ENCODE measurements at regions not wholly inside any gene's neighbourhood (a gene's known extent, or its start where the extent isn't known, plus 50 kb on each side); places are given as distances from the start of the nearest gene placed in this dataset.

DNA sequence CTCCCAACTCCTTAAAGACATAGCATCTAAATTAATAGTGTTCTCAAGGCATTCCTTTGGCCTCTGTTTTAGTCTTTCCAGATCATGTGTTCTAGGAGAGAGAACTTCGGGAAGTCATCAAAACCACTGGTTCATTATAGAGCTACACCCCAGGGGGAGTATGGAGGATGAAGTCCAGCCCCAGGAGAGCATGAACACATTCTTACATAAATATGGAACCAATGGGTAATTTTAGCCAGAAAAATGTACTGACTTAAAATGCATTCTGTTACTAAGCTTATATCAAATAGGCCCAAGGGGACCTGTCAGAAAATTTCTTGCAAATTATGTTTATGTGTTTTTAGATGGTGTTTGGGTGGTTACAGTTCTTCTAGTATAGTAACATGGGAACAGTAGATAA is 165.2 kb downstream of the NTMT2 start:
- TF ChIP-seq, protein P1, sequence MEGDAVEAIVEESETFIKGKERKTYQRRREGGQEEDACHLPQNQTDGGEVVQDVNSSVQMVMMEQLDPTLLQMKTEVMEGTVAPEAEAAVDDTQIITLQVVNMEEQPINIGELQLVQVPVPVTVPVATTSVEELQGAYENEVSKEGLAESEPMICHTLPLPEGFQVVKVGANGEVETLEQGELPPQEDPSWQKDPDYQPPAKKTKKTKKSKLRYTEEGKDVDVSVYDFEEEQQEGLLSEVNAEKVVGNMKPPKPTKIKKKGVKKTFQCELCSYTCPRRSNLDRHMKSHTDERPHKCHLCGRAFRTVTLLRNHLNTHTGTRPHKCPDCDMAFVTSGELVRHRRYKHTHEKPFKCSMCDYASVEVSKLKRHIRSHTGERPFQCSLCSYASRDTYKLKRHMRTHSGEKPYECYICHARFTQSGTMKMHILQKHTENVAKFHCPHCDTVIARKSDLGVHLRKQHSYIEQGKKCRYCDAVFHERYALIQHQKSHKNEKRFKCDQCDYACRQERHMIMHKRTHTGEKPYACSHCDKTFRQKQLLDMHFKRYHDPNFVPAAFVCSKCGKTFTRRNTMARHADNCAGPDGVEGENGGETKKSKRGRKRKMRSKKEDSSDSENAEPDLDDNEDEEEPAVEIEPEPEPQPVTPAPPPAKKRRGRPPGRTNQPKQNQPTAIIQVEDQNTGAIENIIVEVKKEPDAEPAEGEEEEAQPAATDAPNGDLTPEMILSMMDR (IDR thresholded peaks at IDR 0.05): no peak
- no peak for TF ChIP-seq POLR2A (IDR thresholded peaks at IDR 0.05)
